IPS DF 19.7 (cell line): ENCODE measurements at regions not wholly inside any gene's neighbourhood (a gene's known extent, or its start where the extent isn't known, plus 50 kb on each side); places are given as distances from the start of the nearest gene placed in this dataset.
"Not testable (repeated sequence)": the region's sequence is repeated elsewhere in the genome, so short reads cannot be mapped to it uniquely, and the experiment has no call there.

ENCODE experiments used
- DNase-seq: peaks from one replicate; pipeline ENCODE4 v3.0.0-alpha.2; 2013; ENCODE audit warnings: low read depth, low spot score

- no peak for DNase-seq
Observed at GRCh38 chr15:49706805-49707204, 86.0 kb downstream of the DTWD1 start.

GRCh38 chr15:49707598-49707997 is 86.8 kb downstream of the DTWD1 start:
- no peak for DNase-seq

- no peak for DNase-seq
Observed at GRCh38 chr15:49709646-49710214, 88.9 kb downstream of the DTWD1 start.

- DNase-seq: no peak
Observed at GRCh38 chr15:49712162-49712561, 91.3 kb downstream of the DTWD1 start.

- no peak for DNase-seq
Observed at GRCh38 chr15:49712846-49713450, 92.1 kb downstream of the DTWD1 start.

- no peak for DNase-seq
Observed at GRCh38 chr15:49715211-49715610, 94.4 kb downstream of the DTWD1 start.

- DNase-seq: no peak
Observed at GRCh38 chr15:49715701-49716100, 94.9 kb downstream of the DTWD1 start.

- DNase-seq: no peak
Observed at GRCh38 chr15:49718234-49718633, 97.4 kb downstream of the DTWD1 start.

- peak; percentile 12 for DNase-seq
Observed at GRCh38 chr15:49718846-49719245, 98.0 kb downstream of the DTWD1 start.

GRCh38 chr15:49720261-49720660 is 99.4 kb downstream of the DTWD1 start:
- no peak for DNase-seq

GRCh38 chr15:49721091-49721490 is 100.2 kb downstream of the DTWD1 start:
- no peak for DNase-seq

GRCh38 chr15:49721621-49722020 is 100.8 kb downstream of the DTWD1 start:
- no peak for DNase-seq

- DNase-seq: no peak
Observed at GRCh38 chr15:49723981-49724380, 103.1 kb downstream of the DTWD1 start.

- no peak for DNase-seq
Observed at GRCh38 chr15:49731187-49732099, 110.6 kb downstream of the DTWD1 start.

GRCh38 chr15:49732109-49732508 is 111.3 kb downstream of the DTWD1 start:
- DNase-seq: not testable (repeated sequence)

- not testable (repeated sequence) for DNase-seq
Observed at GRCh38 chr15:49734089-49734488, 113.2 kb downstream of the DTWD1 start.

GRCh38 chr15:49734831-49735508 is 114.1 kb downstream of the DTWD1 start:
- DNase-seq: no peak

- no peak for DNase-seq
Observed at GRCh38 chr15:49737127-49737526, 116.3 kb downstream of the DTWD1 start.

- DNase-seq: no peak
Observed at GRCh38 chr15:49741712-49742111, 120.9 kb downstream of the DTWD1 start.

GRCh38 chr15:49742381-49742780 is 121.5 kb downstream of the DTWD1 start:
- DNase-seq: no peak

- no peak for DNase-seq
Observed at GRCh38 chr15:49747340-49747739, 126.5 kb downstream of the DTWD1 start.

- DNase-seq: no peak
Observed at GRCh38 chr15:49748791-49749190, 127.9 kb downstream of the DTWD1 start.
